CD14-positive monocyte (primary cell): ENCODE measurements at regions not wholly inside any gene's neighbourhood (a gene's known extent, or its start where the extent isn't known, plus 50 kb on each side); places are given as distances from the start of the nearest gene placed in this dataset.

Experiments
- DNase-seq, 3 donors: peaks; one replicate each; pipeline ENCODE4 v3.0.0-alpha.2; 2011 to 2022
- H2AFZ ChIP-seq: 2 replicates; pipeline ENCODE4 v1.6.0; 2012; ENCODE audit warnings: mild to moderate bottlenecking, low read depth, low read length, inconsistent platforms; ENCODE audit not compliant: insufficient read depth, poor library complexity, severe bottlenecking
- H3K27ac ChIP-seq, 2 donors: 1 replicate in 1 of 2; 2 replicates in 1 of 2; pipeline ENCODE4 v1.5.1; 2012 to 2013; ENCODE audit warnings: low read length in 2 of 2, control low read depth in 1 of 2, inconsistent platforms in 1 of 2, low read depth in 1 of 2, mild to moderate bottlenecking in 1 of 2
- H3K27me3 ChIP-seq, 2 donors: one replicate each; pipeline versions ENCODE4 v1.6.0 to v1.6.1; 2011 to 2013; ENCODE audit warnings: low read length in 2 of 2; ENCODE audit not compliant: control insufficient read depth in 2 of 2, insufficient read depth in 2 of 2
- H3K36me3 ChIP-seq, 2 donors: replicated peaks in 1 of 2; 1 replicate in 1 of 2; 2 replicates in 1 of 2; pipeline versions ENCODE4 v1.5.1 to v1.6.1; 2012 to 2013; ENCODE audit warnings: low read length in 2 of 2, control low read depth in 1 of 2, inconsistent platforms in 1 of 2, mild to moderate bottlenecking in 1 of 2; ENCODE audit not compliant: insufficient read depth in 2 of 2, control insufficient read depth in 1 of 2
- H3K4me1 ChIP-seq, 2 donors: 1 replicate in 1 of 2; 2 replicates in 1 of 2; pipeline versions ENCODE4 v1.5.1 to v1.6.1; 2012 to 2013; ENCODE audit warnings: low read length in 2 of 2, control low read depth in 1 of 2, inconsistent platforms in 1 of 2, mild to moderate bottlenecking in 1 of 2, moderate library complexity in 1 of 2; ENCODE audit not compliant: insufficient read depth in 2 of 2, control insufficient read depth in 1 of 2
- H3K4me2 ChIP-seq: replicated peaks from 2 replicates; pipeline ENCODE3; 2012; ENCODE audit warnings: low read length, moderate library complexity, mild to moderate bottlenecking; ENCODE audit not compliant: poor library complexity, severe bottlenecking; ENCODE audit errors: extremely low read depth
- H3K4me3 ChIP-seq, 3 experiments: fragments of 200-600 bp in 1 of 3; sonication (generic) in 1 of 3; replicated peaks in 1 of 3; 1 replicate in 2 of 3; 2 replicates in 1 of 3; pipeline ENCODE4 v1.5.1; 2011 to 2013; ENCODE audit warnings: low read length in 3 of 3, mild to moderate bottlenecking in 3 of 3, control low read depth in 2 of 3, low read depth in 2 of 3, inconsistent platforms in 1 of 3, moderate library complexity in 1 of 3
- H3K79me2 ChIP-seq: 2 replicates; pipeline ENCODE4 v1.6.0; 2012; ENCODE audit warnings: mild to moderate bottlenecking, control low read depth, inconsistent platforms, low read length, moderate library complexity; ENCODE audit not compliant: insufficient read depth
- H3K9ac ChIP-seq: 2 replicates; pipeline ENCODE4 v1.6.0; 2017; ENCODE audit warnings: low read length, mild to moderate bottlenecking; ENCODE audit not compliant: insufficient read depth, poor library complexity, severe bottlenecking
- H3K9me3 ChIP-seq, 2 donors: replicated peaks in 1 of 2; 1 replicate in 1 of 2; 2 replicates in 1 of 2; pipeline versions ENCODE4 v1.5.1 to v1.6.1; 2012 to 2013; ENCODE audit warnings: low read length in 2 of 2, control low read depth in 1 of 2; ENCODE audit not compliant: control insufficient read depth in 1 of 2, insufficient read depth in 1 of 2
- H4K20me1 ChIP-seq: 2 replicates; pipeline ENCODE4 v1.6.0; 2012; ENCODE audit warnings: mild to moderate bottlenecking, low read length, control low read depth, moderate library complexity; ENCODE audit not compliant: insufficient read depth
- H3K27ac Mint-ChIP-seq, 7 donors: one replicate each; pipeline ENCODE4 v1.8.0; 2020; ENCODE audit warnings: mild to moderate bottlenecking in 7 of 7, mixed read lengths in 7 of 7, moderate library complexity in 6 of 7, inconsistent platforms in 2 of 7
- H3K27me3 Mint-ChIP-seq, 3 donors: one replicate each; pipeline ENCODE4 v1.8.0; 2021 to 2022; ENCODE audit warnings: low read depth in 3 of 3, mild to moderate bottlenecking in 3 of 3, mixed read lengths in 3 of 3, moderate library complexity in 3 of 3, inconsistent platforms in 1 of 3
- H3K36me3 Mint-ChIP-seq, 2 donors: one replicate each; pipeline ENCODE4 v1.8.0; 2020; ENCODE audit warnings: mixed read lengths in 2 of 2, inconsistent platforms in 1 of 2, mild to moderate bottlenecking in 1 of 2
- H3K4me1 Mint-ChIP-seq: one replicate; pipeline ENCODE4 v1.8.0; 2020; ENCODE audit warnings: mild to moderate bottlenecking, mixed read lengths
- H3K4me3 Mint-ChIP-seq, 2 donors: one replicate each; pipeline ENCODE4 v1.8.0; 2020; ENCODE audit warnings: mild to moderate bottlenecking in 2 of 2, mixed read lengths in 2 of 2, moderate library complexity in 1 of 2
- H3K9me3 Mint-ChIP-seq, 7 donors: one replicate each; pipeline ENCODE4 v1.8.0; 2020 to 2022; ENCODE audit warnings: mixed read lengths in 7 of 7, mild to moderate bottlenecking in 6 of 7, moderate library complexity in 6 of 7, inconsistent platforms in 2 of 7
- WGBS: methylation state at CpG from one replicate; pipeline ENCODE4 v1.1.5; 2013; ENCODE audit warnings: missing lambda C conversion rate; ENCODE audit not compliant: insufficient coverage; 5-methylcytosine and 5-hydroxymethylcytosine counted together
- intact Hi-C, 2 donors: fragments of 100-400 bp; cut with micrococcal nuclease; formaldehyde crosslinking; loops; one replicate each; pipeline versions ENCODE4 v1.15.0 to v1.15.1; 2023
- TF ChIP-seq, protein P1 (sequence below): fragments of 200-600 bp; IDR thresholded peaks from one replicate; pipeline ENCODE4 v1.8.0; 2022; ENCODE audit warnings: antibody characterized with exemption, mild to moderate bottlenecking

- Mint-ChIP-seq H3K27ac (no peak overlapping the region), H3K36me3 (no peaks in the 10 kb centered on the region), H3K4me3 (no peak overlapping the region), H3K9me3 (peaks cover 0 to 1% (median 0%) of the 10 kb centered on the region in 7 donors), H3K4me1 (no peaks in the 10 kb centered on the region), H3K27me3 (peaks cover 5 to 17% (median 6%) of the 10 kb centered on the region in 3 donors)
- no peak overlapping the region for H3K9ac ChIP-seq
- no peak overlapping the region for H3K4me2 ChIP-seq
- H3K4me1 ChIP-seq = no peaks in the 10 kb centered on the region
- no peak for DNase-seq
- no peaks in the 10 kb centered on the region for H3K36me3 ChIP-seq
- no peaks in the 10 kb centered on the region for H3K79me2 ChIP-seq
- H3K27me3 ChIP-seq = peaks cover 3 to 9% of the 10 kb centered on the region in 2 donors
- intact Hi-C loops = no loop called here
- 94% methylated on average over 2 of the region's 3 CpGs for WGBS
- TF ChIP-seq, protein P1, sequence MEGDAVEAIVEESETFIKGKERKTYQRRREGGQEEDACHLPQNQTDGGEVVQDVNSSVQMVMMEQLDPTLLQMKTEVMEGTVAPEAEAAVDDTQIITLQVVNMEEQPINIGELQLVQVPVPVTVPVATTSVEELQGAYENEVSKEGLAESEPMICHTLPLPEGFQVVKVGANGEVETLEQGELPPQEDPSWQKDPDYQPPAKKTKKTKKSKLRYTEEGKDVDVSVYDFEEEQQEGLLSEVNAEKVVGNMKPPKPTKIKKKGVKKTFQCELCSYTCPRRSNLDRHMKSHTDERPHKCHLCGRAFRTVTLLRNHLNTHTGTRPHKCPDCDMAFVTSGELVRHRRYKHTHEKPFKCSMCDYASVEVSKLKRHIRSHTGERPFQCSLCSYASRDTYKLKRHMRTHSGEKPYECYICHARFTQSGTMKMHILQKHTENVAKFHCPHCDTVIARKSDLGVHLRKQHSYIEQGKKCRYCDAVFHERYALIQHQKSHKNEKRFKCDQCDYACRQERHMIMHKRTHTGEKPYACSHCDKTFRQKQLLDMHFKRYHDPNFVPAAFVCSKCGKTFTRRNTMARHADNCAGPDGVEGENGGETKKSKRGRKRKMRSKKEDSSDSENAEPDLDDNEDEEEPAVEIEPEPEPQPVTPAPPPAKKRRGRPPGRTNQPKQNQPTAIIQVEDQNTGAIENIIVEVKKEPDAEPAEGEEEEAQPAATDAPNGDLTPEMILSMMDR = no peak
- no peak overlapping the region for H3K27ac ChIP-seq
- no peaks in the 10 kb centered on the region for H3K9me3 ChIP-seq
- H3K4me3 ChIP-seq = no peak overlapping the region
- H2AFZ ChIP-seq = no peak overlapping the region
- no peaks in the 10 kb centered on the region for H4K20me1 ChIP-seq
Measured at GRCh38 chr5:72691751-72692150, 124.7 kb upstream of the TNPO1 start.

- intact Hi-C loops = no loop called here
- Histone ChIP-seq H3K9me3 (no peaks in the 10 kb centered on the region), H3K4me2 (no peak overlapping the region), H3K27ac (no peak overlapping the region), H2AFZ (no peak overlapping the region), H3K9ac (no peak overlapping the region), H3K4me1 (no peaks in the 10 kb centered on the region), H4K20me1 (no peaks in the 10 kb centered on the region), H3K4me3 (no peak overlapping the region), H3K36me3 (no peaks in the 10 kb centered on the region), H3K79me2 (no peaks in the 10 kb centered on the region), H3K27me3 (peaks cover 2 to 4% of the 10 kb centered on the region in 2 donors)
- Mint-ChIP-seq H3K9me3 (peaks cover 0 to 3% (median 0%) of the 10 kb centered on the region in 7 donors), H3K36me3 (no peaks in the 10 kb centered on the region), H3K27ac (no peak overlapping the region), H3K4me3 (no peak overlapping the region), H3K4me1 (no peaks in the 10 kb centered on the region), H3K27me3 (peaks cover 1 to 12% (median 6%) of the 10 kb centered on the region in 3 donors)
- DNase-seq = no peak
- WGBS = no CpG with 5 or more reads among the region's 3 CpGs
- TF ChIP-seq, protein P1 = no peak
Measured at GRCh38 chr5:72688916-72689315, 127.5 kb upstream of the TNPO1 start.
